ENCODE measurements at regions not wholly inside any gene's neighbourhood (a gene's known extent, or its start where the extent isn't known, plus 50 kb on each side); places are given as distances from the start of the nearest gene placed in this dataset.

GRCh38 chr3:20787005-20787404, 601.0 kb upstream of the SGO1 start:
- TF ChIP-seq, protein P1, sequence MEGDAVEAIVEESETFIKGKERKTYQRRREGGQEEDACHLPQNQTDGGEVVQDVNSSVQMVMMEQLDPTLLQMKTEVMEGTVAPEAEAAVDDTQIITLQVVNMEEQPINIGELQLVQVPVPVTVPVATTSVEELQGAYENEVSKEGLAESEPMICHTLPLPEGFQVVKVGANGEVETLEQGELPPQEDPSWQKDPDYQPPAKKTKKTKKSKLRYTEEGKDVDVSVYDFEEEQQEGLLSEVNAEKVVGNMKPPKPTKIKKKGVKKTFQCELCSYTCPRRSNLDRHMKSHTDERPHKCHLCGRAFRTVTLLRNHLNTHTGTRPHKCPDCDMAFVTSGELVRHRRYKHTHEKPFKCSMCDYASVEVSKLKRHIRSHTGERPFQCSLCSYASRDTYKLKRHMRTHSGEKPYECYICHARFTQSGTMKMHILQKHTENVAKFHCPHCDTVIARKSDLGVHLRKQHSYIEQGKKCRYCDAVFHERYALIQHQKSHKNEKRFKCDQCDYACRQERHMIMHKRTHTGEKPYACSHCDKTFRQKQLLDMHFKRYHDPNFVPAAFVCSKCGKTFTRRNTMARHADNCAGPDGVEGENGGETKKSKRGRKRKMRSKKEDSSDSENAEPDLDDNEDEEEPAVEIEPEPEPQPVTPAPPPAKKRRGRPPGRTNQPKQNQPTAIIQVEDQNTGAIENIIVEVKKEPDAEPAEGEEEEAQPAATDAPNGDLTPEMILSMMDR (conservative IDR thresholded peaks at IDR 0.05; ENCODE audit: low read length): no peak
- no peak for TF ChIP-seq EZH2phosphoT487 (IDR thresholded peaks at IDR 0.05; ENCODE audit: borderline replicate concordance)

Measured in Loucy (cell line).